DND-41 (cell line): ENCODE measurements at regions not wholly inside any gene's neighbourhood (a gene's known extent, or its start where the extent isn't known, plus 50 kb on each side); places are given as distances from the start of the nearest gene placed in this dataset.

ENCODE experiments used
- CTCF ChIP-seq: IDR thresholded peaks from 2 replicates; pipeline ENCODE4 v1.5.1; 2012; ENCODE audit warnings: borderline replicate concordance, low read length, moderate library complexity, mild to moderate bottlenecking; ENCODE audit not compliant: poor library complexity, severe bottlenecking; ENCODE audit errors: extremely low read depth
- EZH2 ChIP-seq: IDR thresholded peaks from 3 replicates; pipeline ENCODE4 v1.6.1; 2012; ENCODE audit warnings: borderline replicate concordance, low read depth, mild to moderate bottlenecking, moderate library complexity, low read length, inconsistent platforms; ENCODE audit not compliant: severe bottlenecking

- TF ChIP-seq EZH2 (no peak), CTCF (no peak)
Measured at GRCh38 chr2:18084376-18084775, 205.9 kb downstream of the KCNS3 start.
